H1 (cell line): ENCODE measurements at regions not wholly inside any gene's neighbourhood (a gene's known extent, or its start where the extent isn't known, plus 50 kb on each side); places are given as distances from the start of the nearest gene placed in this dataset.

Source experiments
- CTCF ChIA-PET: fragments of 300-600 bp; sonication (Branson Sonifier 250); formaldehyde crosslinking; loops from one replicate; lab custom pipeline; 2021; ENCODE audit not compliant: partially characterized antibody; lab: Charles Lee
- POLR2A ChIA-PET: fragments of 300-600 bp; sonication (Branson Sonifier 250); formaldehyde crosslinking; loops from one replicate; lab custom pipeline; 2021; ENCODE audit warnings: inconsistent platforms; ENCODE audit not compliant: partially characterized antibody; lab: Charles Lee
- DNase-seq, 2 experiments: peaks; one replicate each; pipeline versions ENCODE4 v3.0.0 to v3.0.0-alpha.2; 2010 to 2022; ENCODE audit warnings: low spot score in 2 of 2, low read depth in 1 of 2, mixed read lengths in 1 of 2
- FAIRE-seq: peaks from 2 replicates; lab custom pipeline; 2011; peaks lifted over from hg19 to GRCh38; lab: Jason Lieb, UNC
- H2AFZ ChIP-seq: 2 replicates; pipeline ENCODE4 v1.8.1; 2012; ENCODE audit warnings: low read length, inconsistent platforms
- H2AK5ac ChIP-seq: 2 replicates; pipeline ENCODE4 v1.6.1; 2013; ENCODE audit warnings: low read depth, low read length
- H2BK120ac ChIP-seq: replicated peaks from 2 replicates; pipeline ENCODE3; 2013; ENCODE audit warnings: low read depth, low read length, inconsistent platforms
- H2BK12ac ChIP-seq: 2 replicates; pipeline ENCODE4 v1.6.1; 2013; ENCODE audit warnings: low read depth, low read length
- H2BK15ac ChIP-seq: 2 replicates; pipeline ENCODE4 v1.6.1; 2013; ENCODE audit warnings: low read length
- H2BK20ac ChIP-seq: 2 replicates; pipeline ENCODE4 v1.6.1; 2013; ENCODE audit warnings: low read length
- H2BK5ac ChIP-seq: 2 replicates; pipeline ENCODE4 v1.6.1; 2013; ENCODE audit warnings: low read depth, low read length
- H3K14ac ChIP-seq: 2 replicates; pipeline ENCODE4 v1.6.1; 2013; ENCODE audit warnings: inconsistent platforms; ENCODE audit not compliant: insufficient read length
- H3K18ac ChIP-seq: 2 replicates; pipeline ENCODE4 v1.6.1; 2013; ENCODE audit warnings: low read length; ENCODE audit errors: extremely low read depth
- H3K23ac ChIP-seq: 2 replicates; pipeline ENCODE4 v1.6.1; 2013; ENCODE audit warnings: inconsistent platforms; ENCODE audit not compliant: insufficient read length
- H3K23me2 ChIP-seq: 2 replicates; pipeline ENCODE4 v1.6.1; 2013; ENCODE audit warnings: low read depth, low read length
- H3K27ac ChIP-seq: 2 replicates; pipeline ENCODE4 v1.6.1; 2011; ENCODE audit warnings: low read depth, low read length, inconsistent platforms
- H3K27me3 ChIP-seq, 4 experiments: replicated peaks in 1 of 4; 1 replicate in 1 of 4; 2 replicates in 3 of 4; pipeline versions ENCODE4 v1.6.1 to v1.8.1; 2011 to 2013; ENCODE audit warnings: low read length in 3 of 4, mild to moderate bottlenecking in 3 of 4, inconsistent platforms in 2 of 4, mixed read lengths in 2 of 4, moderate library complexity in 1 of 4; ENCODE audit not compliant: control insufficient read depth in 3 of 4, insufficient read depth in 3 of 4; ENCODE audit errors: extremely low read depth in 1 of 4
- H3K36me3 ChIP-seq, 4 experiments: 2 replicates each; pipeline versions ENCODE4 v1.6.1 to v1.8.1; 2011 to 2013; ENCODE audit warnings: mild to moderate bottlenecking in 4 of 4, low read length in 3 of 4, moderate library complexity in 2 of 4, control low read depth in 1 of 4, inconsistent platforms in 1 of 4; ENCODE audit not compliant: insufficient read depth in 4 of 4, control insufficient read depth in 2 of 4
- H3K4ac ChIP-seq: replicated peaks from 2 replicates; pipeline ENCODE3; 2013; ENCODE audit warnings: low read length, low read depth, mixed read lengths, inconsistent platforms; ENCODE audit not compliant: insufficient read length
- H3K4me1 ChIP-seq, 4 experiments: replicated peaks in 1 of 4; 1 replicate in 1 of 4; 2 replicates in 3 of 4; pipeline versions ENCODE4 v1.6.1 to v1.8.1; 2011 to 2013; ENCODE audit warnings: low read length in 3 of 4, inconsistent platforms in 2 of 4, mixed read lengths in 1 of 4; ENCODE audit not compliant: insufficient read depth in 4 of 4, control insufficient read depth in 3 of 4
- H3K4me2 ChIP-seq, 2 experiments: 2 replicates each; pipeline versions ENCODE4 v1.6.1 to v1.8.1; 2011 to 2013; ENCODE audit warnings: low read depth in 2 of 2, low read length in 2 of 2, control low read depth in 1 of 2, inconsistent platforms in 1 of 2, mild to moderate bottlenecking in 1 of 2; ENCODE audit not compliant: insufficient read depth in 1 of 2
- H3K4me3 ChIP-seq, 4 experiments: fragments of 200-600, 300-600 bp in 1 of 4; sonication (generic), shearing (Covaris generic), sonication (Bioruptor Twin) in 1 of 4; 2 replicates each; pipeline versions ENCODE4 v1.5.1 to v1.8.1; 2011 to 2016; ENCODE audit warnings: low read length in 4 of 4, low read depth in 3 of 4, control low read depth in 2 of 4, inconsistent platforms in 2 of 4, mild to moderate bottlenecking in 2 of 4, mixed read lengths in 1 of 4, moderate library complexity in 1 of 4; ENCODE audit not compliant: insufficient read depth in 2 of 4; ENCODE audit errors: extremely low read depth in 1 of 4
- H3K56ac ChIP-seq: replicated peaks from 2 replicates; pipeline ENCODE3; 2013; ENCODE audit warnings: low read depth, mild to moderate bottlenecking, mixed read lengths, low read length, inconsistent platforms; ENCODE audit not compliant: insufficient read length
- H3K79me1 ChIP-seq: 2 replicates; pipeline ENCODE4 v1.6.1; 2013; ENCODE audit warnings: low read depth, low read length, control low read depth
- H3K79me2 ChIP-seq, 2 experiments: 2 replicates each; pipeline versions ENCODE4 v1.6.1 to v1.8.1; 2012 to 2013; ENCODE audit warnings: low read length in 2 of 2, mild to moderate bottlenecking in 2 of 2, inconsistent platforms in 1 of 2; ENCODE audit not compliant: insufficient read depth in 2 of 2, control insufficient read depth in 1 of 2
- H3K9ac ChIP-seq, 4 experiments: replicated peaks in 1 of 4; 1 replicate in 1 of 4; 2 replicates in 3 of 4; pipeline versions ENCODE4 v1.6.1 to v1.8.1; 2011 to 2013; ENCODE audit warnings: low read depth in 3 of 4, low read length in 3 of 4, control low read depth in 2 of 4, mild to moderate bottlenecking in 2 of 4, moderate library complexity in 2 of 4, inconsistent platforms in 1 of 4; ENCODE audit errors: extremely low read depth in 1 of 4
- H3K9me3 ChIP-seq, 2 experiments: 2 replicates each; pipeline versions ENCODE4 v1.6.1 to v1.8.1; 2012 to 2013; ENCODE audit warnings: mild to moderate bottlenecking in 2 of 2, moderate library complexity in 2 of 2, control low read depth in 1 of 2, inconsistent platforms in 1 of 2, low read depth in 1 of 2, low read length in 1 of 2, mixed read lengths in 1 of 2; ENCODE audit not compliant: insufficient read depth in 2 of 2
- H4K20me1 ChIP-seq, 2 experiments: replicated peaks in 1 of 2; 2 replicates each; pipeline versions ENCODE3 to v1.8.1; 2011 to 2013; ENCODE audit warnings: inconsistent platforms in 2 of 2, low read length in 2 of 2, mild to moderate bottlenecking in 1 of 2; ENCODE audit not compliant: insufficient read depth in 2 of 2, control insufficient read depth in 1 of 2
- H4K5ac ChIP-seq: 2 replicates; pipeline ENCODE4 v1.6.1; 2013; ENCODE audit warnings: low read length, low read depth, mixed read lengths, inconsistent platforms; ENCODE audit not compliant: insufficient read length
- H4K8ac ChIP-seq: 2 replicates; pipeline ENCODE4 v1.8.0; 2013; ENCODE audit warnings: mild to moderate bottlenecking, moderate library complexity, low read length, inconsistent platforms; ENCODE audit not compliant: insufficient read depth; ENCODE audit errors: extremely low read depth
- H4K91ac ChIP-seq: replicated peaks from 2 replicates; pipeline ENCODE3; 2013; ENCODE audit warnings: low read length, mixed read lengths, inconsistent platforms; ENCODE audit not compliant: insufficient read length
- CREB1 ChIP-seq: IDR thresholded peaks from 2 replicates; pipeline ENCODE4 v1.6.1; 2012; ENCODE audit warnings: inconsistent platforms
- EGR1 ChIP-seq: IDR thresholded peaks from 2 replicates; pipeline ENCODE4 v1.6.1; 2011; ENCODE audit warnings: low read depth, low read length, borderline replicate concordance
- EZH2 ChIP-seq: fragments of 200-600 bp; sonication (generic); IDR thresholded peaks from 2 replicates; pipeline ENCODE4 v1.7.1; 2012; ENCODE audit warnings: low read depth, mild to moderate bottlenecking, moderate library complexity, low read length, inconsistent platforms; ENCODE audit not compliant: severe bottlenecking
- FOSL1 ChIP-seq: IDR thresholded peaks from 2 replicates; pipeline ENCODE4 v1.6.1; 2011; ENCODE audit warnings: mild to moderate bottlenecking, low read depth, low read length, moderate library complexity; ENCODE audit not compliant: insufficient read depth
- HDAC6 ChIP-seq: IDR thresholded peaks from one replicate; pipeline ENCODE4 v1.7.1; 2012; ENCODE audit warnings: low read depth, mild to moderate bottlenecking, inconsistent platforms, low read length, moderate library complexity
- JUND ChIP-seq: IDR thresholded peaks from 2 replicates; pipeline ENCODE4 v1.6.1; 2011; ENCODE audit warnings: mild to moderate bottlenecking, improper control_type of control experiment, low read length
- KDM4A ChIP-seq: IDR thresholded peaks from one replicate; pipeline ENCODE4 v1.7.1; 2012; ENCODE audit warnings: low read depth, mild to moderate bottlenecking, moderate library complexity, low read length, inconsistent platforms; ENCODE audit not compliant: severe bottlenecking
- NANOG ChIP-seq: IDR thresholded peaks from 2 replicates; pipeline ENCODE4 v1.6.1; 2011; ENCODE audit warnings: low read length, low read depth, mild to moderate bottlenecking, inconsistent platforms; ENCODE audit not compliant: insufficient read depth, poor library complexity, severe bottlenecking
- NRF1 ChIP-seq: IDR thresholded peaks from 2 replicates; pipeline ENCODE4 v1.6.1; 2011; ENCODE audit warnings: mild to moderate bottlenecking, low read depth, low read length, improper control_type of control experiment
- POLR2A ChIP-seq, 2 experiments: IDR thresholded peaks; 1 replicate in 1 of 2; 2 replicates in 1 of 2; pipeline ENCODE4 v1.6.1; 2011; ENCODE audit warnings: low read depth in 2 of 2, low read length in 2 of 2, mild to moderate bottlenecking in 2 of 2; ENCODE audit errors: control extremely low read depth in 1 of 2
- RNF2 ChIP-seq: fragments of 200-900, 300-1000 bp; sonication (generic); IDR thresholded peaks from 2 replicates; pipeline ENCODE4 v1.7.1; 2016; ENCODE audit warnings: borderline replicate concordance, low read depth, mild to moderate bottlenecking, antibody characterized with exemption, low read length; ENCODE audit not compliant: poor library complexity, severe bottlenecking; ENCODE audit errors: missing control alignments
- SP1 ChIP-seq: IDR thresholded peaks from 2 replicates; pipeline ENCODE4 v1.6.1; 2011; ENCODE audit warnings: low read depth, low read length
- TAF1 ChIP-seq: IDR thresholded peaks from 2 replicates; pipeline ENCODE4 v1.6.1; 2011; ENCODE audit warnings: mild to moderate bottlenecking, low read depth, low read length
- TAF7 ChIP-seq: optimal IDR thresholded peaks from 2 replicates; pipeline ENCODE3; 2011; ENCODE audit warnings: low read depth, mild to moderate bottlenecking, inconsistent platforms, low read length, moderate library complexity, borderline replicate concordance
- WGBS, 2 experiments: shearing (Covaris generic) in 1 of 2; methylation state at CpG; one replicate each; pipeline versions ENCODE4 v1.1.6 to v1.1.7; 2013 to 2015; ENCODE audit warnings: low lambda C conversion rate in 2 of 2, mixed read lengths in 2 of 2, inconsistent platforms in 1 of 2, low coverage in 1 of 2, missing lambda C conversion rate in 1 of 2; ENCODE audit not compliant: insufficient replicate concordance in 2 of 2, insufficient coverage in 1 of 2, insufficient read length in 1 of 2; ENCODE audit errors: extremely low coverage in 1 of 2, missing lambda C conversion rate in 1 of 2; 5-methylcytosine and 5-hydroxymethylcytosine counted together
- TF ChIP-seq, protein P1 (sequence below): IDR thresholded peaks from 2 replicates; pipeline ENCODE4 v1.6.1; 2011; ENCODE audit warnings: low read depth, mild to moderate bottlenecking, low read length; ENCODE audit not compliant: insufficient read depth

DNA sequence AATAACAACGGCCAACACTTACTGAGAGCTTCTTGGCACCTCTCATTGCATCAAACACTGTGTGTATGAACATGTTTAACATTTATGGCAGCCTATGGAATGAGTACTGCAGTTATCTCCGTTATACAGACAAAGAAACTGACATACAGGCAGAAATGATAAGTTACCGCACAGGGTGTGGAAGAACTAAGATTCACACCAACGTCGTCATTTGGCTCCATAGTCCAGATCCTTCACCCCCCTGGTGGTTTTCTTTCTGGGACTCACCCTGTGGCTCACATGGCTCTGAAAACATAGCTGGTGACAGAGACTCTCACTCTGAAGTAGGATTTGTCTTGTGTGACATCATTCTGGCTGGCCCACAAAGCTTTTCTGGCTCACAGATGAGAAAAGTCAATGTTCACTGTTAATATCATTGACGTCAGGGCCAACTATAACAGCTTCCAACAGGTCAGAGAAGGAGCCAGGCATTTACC lies 230.1 kb downstream of the DLEU7 start:
- H2BK5ac ChIP-seq: no peak overlapping the region
- H4K8ac ChIP-seq: no peak overlapping the region
- ChIA-PET CTCF (interaction anchor here (1.4 kb wide), 1 partner anchor 170 kb away, joined by 4 read pairs; no protein-coding TSS in a partner anchor), POLR2A (no interaction called here)
- FAIRE-seq (no peak), DNase-seq (no peak)
- H3K9me3 ChIP-seq: no peaks in the 10 kb centered on the region
- H3K79me2 ChIP-seq: no peaks in the 10 kb centered on the region
- no peak overlapping the region for H2BK15ac ChIP-seq
- H3K18ac ChIP-seq: no peak overlapping the region
- H2AFZ ChIP-seq: no peak overlapping the region
- H2BK12ac ChIP-seq: no peak overlapping the region
- no peak overlapping the region for H3K9ac ChIP-seq
- H3K4me3 ChIP-seq: no peak overlapping the region
- H3K4me2 ChIP-seq: no peak overlapping the region
- H3K56ac ChIP-seq: no peak overlapping the region
- no peaks in the 10 kb centered on the region for H3K4me1 ChIP-seq
- H3K14ac ChIP-seq: no peak overlapping the region
- H3K23ac ChIP-seq: no peak overlapping the region
- H3K36me3 ChIP-seq: no peaks in the 10 kb centered on the region
- H3K27me3 ChIP-seq: no peaks in the 10 kb centered on the region
- H4K20me1 ChIP-seq: no peaks in the 10 kb centered on the region
- H3K4ac ChIP-seq: no peak overlapping the region
- H2BK20ac ChIP-seq: no peak overlapping the region
- H3K79me1 ChIP-seq: no peaks in the 10 kb centered on the region
- H3K23me2 ChIP-seq: no peaks in the 10 kb centered on the region
- no peak overlapping the region for H2AK5ac ChIP-seq
- H2BK120ac ChIP-seq: no peak overlapping the region
- no peak overlapping the region for H4K91ac ChIP-seq
- WGBS, 2 experiments: 89% methylated on average over 6 of the region's 6 CpGs; no CpG with 5 or more reads in 1 of the 2 experiments
- H4K5ac ChIP-seq: no peak overlapping the region
- H3K27ac ChIP-seq: no peak overlapping the region
- TF ChIP-seq SP1: no peak
- no peak for TF ChIP-seq JUND
- TF ChIP-seq TAF1: no peak
- no peak for TF ChIP-seq CREB1
- no peak for TF ChIP-seq POLR2A (IDR thresholded peaks at IDR 0.05; ENCODE audit: control extremely low read depth in 1 of 2, low read depth in 2 of 2, low read length in 2 of 2)
- TF ChIP-seq EZH2: no peak
- TF ChIP-seq, protein P1, sequence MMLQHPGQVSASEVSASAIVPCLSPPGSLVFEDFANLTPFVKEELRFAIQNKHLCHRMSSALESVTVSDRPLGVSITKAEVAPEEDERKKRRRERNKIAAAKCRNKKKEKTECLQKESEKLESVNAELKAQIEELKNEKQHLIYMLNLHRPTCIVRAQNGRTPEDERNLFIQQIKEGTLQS: no peak
- TF ChIP-seq TAF7: no peak
- no peak for TF ChIP-seq RNF2
- TF ChIP-seq HDAC6: no peak
- no peak for TF ChIP-seq NANOG
- no peak for TF ChIP-seq KDM4A
- no peak for TF ChIP-seq FOSL1
- TF ChIP-seq NRF1: no peak
- no peak for TF ChIP-seq EGR1
